IPS-20b (cell line): ENCODE measurements at regions not wholly inside any gene's neighbourhood (a gene's known extent, or its start where the extent isn't known, plus 50 kb on each side); places are given as distances from the start of the nearest gene placed in this dataset.
"Not testable (repeated sequence)": the region's sequence is repeated elsewhere in the genome, so short reads cannot be mapped to it uniquely, and the experiment has no call there.

ENCODE experiments used
- H3K27ac ChIP-seq: one replicate; pipeline ENCODE4 v1.5.1; 2013; ENCODE audit warnings: low read length
- H3K27me3 ChIP-seq: 2 replicates; pipeline ENCODE4 v1.6.1; 2013; ENCODE audit warnings: mild to moderate bottlenecking, low read length, inconsistent platforms; ENCODE audit not compliant: insufficient read depth
- H3K36me3 ChIP-seq: 2 replicates; pipeline ENCODE4 v1.6.1; 2013; ENCODE audit warnings: low read depth, mild to moderate bottlenecking, inconsistent platforms, low read length, moderate library complexity; ENCODE audit not compliant: insufficient read depth
- H3K4me1 ChIP-seq: 2 replicates; pipeline ENCODE4 v1.6.1; 2013; ENCODE audit warnings: mild to moderate bottlenecking, control low read depth, inconsistent platforms, low read length, moderate library complexity; ENCODE audit not compliant: insufficient read depth
- H3K4me3 ChIP-seq: 2 replicates; pipeline ENCODE4 v1.5.1; 2013; ENCODE audit warnings: mild to moderate bottlenecking, low read length, inconsistent platforms
- H3K9ac ChIP-seq: 2 replicates; pipeline ENCODE4 v1.6.1; 2013; ENCODE audit warnings: low read depth, mild to moderate bottlenecking, inconsistent platforms, low read length, moderate library complexity
- H3K9me3 ChIP-seq: 2 replicates; pipeline ENCODE4 v1.6.1; 2013; ENCODE audit warnings: mild to moderate bottlenecking, low read depth, low read length, inconsistent platforms; ENCODE audit not compliant: insufficient read depth

DNA sequence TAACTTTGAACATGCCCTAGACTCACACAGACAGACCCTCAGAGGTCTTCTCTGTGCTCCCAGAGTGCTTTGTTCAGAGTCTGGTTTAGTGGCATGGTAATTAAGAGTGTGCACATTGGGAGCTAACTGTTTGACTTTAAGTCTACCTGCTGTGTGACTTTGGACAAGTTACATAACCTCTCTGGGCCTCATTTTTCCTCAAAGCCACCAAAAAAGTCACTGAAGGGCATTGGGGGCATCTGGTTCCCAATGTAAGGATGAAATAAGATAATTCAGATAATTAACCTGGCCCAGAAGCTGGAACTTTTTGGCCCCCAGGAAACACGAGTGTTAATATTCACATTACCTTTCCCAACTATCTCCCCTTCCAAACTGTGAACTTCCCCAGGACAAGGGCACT is 341.1 kb downstream of the BCL2L11 start:
- H3K4me3 ChIP-seq, H3K9ac ChIP-seq, H3K27ac ChIP-seq, H3K27me3 ChIP-seq, H3K4me1 ChIP-seq, H3K9me3 ChIP-seq, H3K36me3 ChIP-seq: not testable (repeated sequence)

DNA sequence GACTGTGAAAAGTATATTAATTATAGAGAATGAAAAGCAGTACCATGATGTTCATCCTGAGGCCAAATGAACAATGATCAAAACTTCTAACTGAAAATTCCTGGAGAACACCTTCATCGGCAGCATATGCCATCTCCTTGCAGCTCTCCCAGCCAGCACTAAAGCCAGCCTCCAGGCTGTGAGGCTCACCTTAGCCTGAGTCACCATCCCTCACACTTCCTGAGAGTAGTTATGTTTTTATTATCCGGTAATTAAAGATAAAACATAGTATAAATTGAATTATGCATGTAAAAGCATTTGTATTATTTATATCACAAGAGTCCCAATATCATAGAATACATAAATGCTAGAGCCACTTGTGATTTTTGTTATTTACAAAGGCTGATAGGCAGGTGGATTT is 341.9 kb downstream of the BCL2L11 start:
- H3K27ac ChIP-seq, H3K4me1 ChIP-seq, H3K9ac ChIP-seq, H3K4me3 ChIP-seq, H3K9me3 ChIP-seq, H3K27me3 ChIP-seq, H3K36me3 ChIP-seq: not testable (repeated sequence)

- H3K27ac ChIP-seq, H3K27me3 ChIP-seq, H3K9ac ChIP-seq, H3K36me3 ChIP-seq, H3K4me1 ChIP-seq, H3K4me3 ChIP-seq, H3K9me3 ChIP-seq: not testable (repeated sequence)
Measured at GRCh38 chr2:111463238-111463848, 342.6 kb downstream of the BCL2L11 start.

- H3K27me3 ChIP-seq, H3K27ac ChIP-seq, H3K4me3 ChIP-seq, H3K4me1 ChIP-seq, H3K36me3 ChIP-seq, H3K9me3 ChIP-seq, H3K9ac ChIP-seq: not testable (repeated sequence)
Measured at GRCh38 chr2:111463956-111464355, 343.2 kb downstream of the BCL2L11 start.

- H3K4me3 ChIP-seq, H3K36me3 ChIP-seq, H3K9me3 ChIP-seq, H3K27ac ChIP-seq, H3K4me1 ChIP-seq, H3K9ac ChIP-seq, H3K27me3 ChIP-seq: not testable (repeated sequence)
Measured at GRCh38 chr2:111464367-111464766, 343.7 kb downstream of the BCL2L11 start.

GRCh38 chr2:111465521-111465920 is 344.8 kb downstream of the BCL2L11 start:
- not testable (repeated sequence) for H3K27me3 ChIP-seq, H3K9me3 ChIP-seq, H3K36me3 ChIP-seq, H3K4me1 ChIP-seq, H3K9ac ChIP-seq, H3K4me3 ChIP-seq, H3K27ac ChIP-seq

DNA sequence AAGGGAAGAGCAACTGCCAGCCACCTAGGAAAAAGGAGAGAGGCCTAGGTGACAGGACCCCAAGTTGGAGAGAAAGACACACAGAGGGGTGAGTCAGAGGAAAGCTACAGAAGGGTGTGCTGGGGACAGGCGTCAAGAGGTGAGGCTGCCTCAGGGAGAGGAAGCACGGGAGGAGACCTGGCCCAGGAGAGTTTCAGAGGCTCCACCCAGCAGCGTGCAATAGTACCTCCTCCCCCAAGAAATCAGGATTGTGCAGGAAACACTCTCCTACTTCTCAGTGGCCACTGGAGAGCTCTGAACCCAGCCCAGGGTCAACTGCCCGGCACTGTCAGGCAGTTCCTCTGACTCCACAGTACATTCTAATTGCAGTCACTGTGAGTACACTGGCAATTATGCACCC is 346.0 kb downstream of the BCL2L11 start:
- H3K36me3 ChIP-seq, H3K4me3 ChIP-seq, H3K27me3 ChIP-seq, H3K4me1 ChIP-seq, H3K27ac ChIP-seq, H3K9me3 ChIP-seq, H3K9ac ChIP-seq: not testable (repeated sequence)

GRCh38 chr2:111470924-111471323 is 350.2 kb downstream of the BCL2L11 start:
- not testable (repeated sequence) for H3K4me1 ChIP-seq, H3K36me3 ChIP-seq, H3K4me3 ChIP-seq, H3K27me3 ChIP-seq, H3K9me3 ChIP-seq, H3K27ac ChIP-seq, H3K9ac ChIP-seq

GRCh38 chr2:111471791-111472530 is 351.2 kb downstream of the BCL2L11 start:
- not testable (repeated sequence) for H3K36me3 ChIP-seq, H3K9me3 ChIP-seq, H3K27ac ChIP-seq, H3K4me3 ChIP-seq, H3K27me3 ChIP-seq, H3K4me1 ChIP-seq, H3K9ac ChIP-seq

- H3K9ac ChIP-seq, H3K4me3 ChIP-seq, H3K27me3 ChIP-seq, H3K4me1 ChIP-seq, H3K36me3 ChIP-seq, H3K9me3 ChIP-seq, H3K27ac ChIP-seq: not testable (repeated sequence)
Measured at GRCh38 chr2:111472844-111473403, 352.2 kb downstream of the BCL2L11 start.

DNA sequence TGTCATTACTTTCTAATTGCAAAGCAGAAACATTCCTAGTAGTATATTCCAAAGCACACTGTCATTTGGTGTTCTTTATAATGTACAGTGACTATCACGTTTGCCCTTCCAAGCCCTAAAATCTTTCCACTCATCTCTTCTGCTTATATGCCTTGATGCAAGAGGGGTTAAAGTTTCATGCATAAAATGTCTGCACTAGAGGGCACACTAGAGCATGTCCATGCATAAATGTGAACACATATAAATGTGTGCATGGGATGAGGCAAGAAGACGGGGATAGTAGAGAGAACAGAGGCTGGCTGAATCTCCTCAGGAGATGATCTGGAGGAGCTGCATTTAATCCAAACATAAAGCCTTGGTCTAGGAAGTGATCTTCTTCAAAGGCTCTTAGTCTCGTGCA is 352.8 kb downstream of the BCL2L11 start:
- H3K36me3 ChIP-seq, H3K9ac ChIP-seq, H3K4me3 ChIP-seq, H3K27ac ChIP-seq, H3K27me3 ChIP-seq, H3K4me1 ChIP-seq, H3K9me3 ChIP-seq: not testable (repeated sequence)

- H3K36me3 ChIP-seq, H3K9me3 ChIP-seq, H3K4me1 ChIP-seq, H3K27me3 ChIP-seq, H3K27ac ChIP-seq, H3K9ac ChIP-seq, H3K4me3 ChIP-seq: not testable (repeated sequence)
Measured at GRCh38 chr2:111474198-111474705, 353.5 kb downstream of the BCL2L11 start.
